ENCODE measurements at regions not wholly inside any gene's neighbourhood (a gene's known extent, or its start where the extent isn't known, plus 50 kb on each side); places are given as distances from the start of the nearest gene placed in this dataset.

DNA sequence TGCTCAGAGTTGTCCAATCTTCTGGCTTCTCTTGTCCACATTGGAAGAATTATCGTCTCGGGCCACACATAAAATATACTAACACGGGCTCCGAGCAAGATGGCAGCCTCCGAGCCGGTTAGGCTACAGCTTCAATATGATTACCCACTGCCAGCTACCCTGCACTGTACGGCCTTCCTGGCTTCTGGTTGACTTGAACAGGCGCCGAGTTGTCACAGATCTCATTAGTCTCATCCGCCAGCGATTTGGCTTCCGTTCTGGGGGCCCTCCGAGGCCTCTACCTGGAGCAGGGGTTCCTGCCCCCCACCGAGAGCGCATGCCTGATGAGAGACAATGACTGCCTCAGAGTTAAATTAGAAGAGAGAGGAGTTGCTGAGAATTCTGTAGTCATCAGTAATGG is 101.2 kb upstream of the NUDT6 start:
- intact Hi-C loops (cut with micrococcal nuclease) = no loop called here
- CTCF ChIA-PET = no interaction called here
- Histone ChIP-seq H2BK120ac (ENCODE audit: low read depth, low read length) (no peak overlapping the region), H3K14ac (replicated peaks; ENCODE audit: low read depth, low read length) (no peak overlapping the region), H2BK20ac (ENCODE audit: low read depth, low read length) (no peak overlapping the region), H3K9ac (ENCODE audit: low read depth, low read length) (no peak overlapping the region), H3K18ac (ENCODE audit: low read depth, low read length) (no peak overlapping the region), H3K9me1 (ENCODE audit: insufficient read depth, low read length) (peaks cover 3% of the 10 kb centered on the region; the same call in 1 of the 2 replicates), H4K8ac (ENCODE audit: low read depth in 2 of 2, low read length in 2 of 2) (no peak overlapping the region), H4K91ac (ENCODE audit: insufficient read depth, low read depth, low read length) (no peak overlapping the region), H3K4me2 (ENCODE audit: low read depth, low read length) (no peak overlapping the region), H3K36me3 (ENCODE audit: control insufficient read depth, insufficient read depth, low read length) (no peaks in the 10 kb centered on the region), H3K27ac (ENCODE audit: insufficient read depth, low read length) (no peak overlapping the region), H3K23ac (ENCODE audit: low read depth, low read length) (no peak overlapping the region), H2BK5ac (ENCODE audit: low read depth, low read length, poor library complexity, severe bottlenecking) (no peak overlapping the region), H3K4ac (ENCODE audit: low read depth, low read length) (no peak overlapping the region), H3K27me3 (ENCODE audit: control insufficient read depth, insufficient read depth, low read length) (no peaks in the 10 kb centered on the region), H2AK5ac (ENCODE audit: low read depth, low read length) (no peak overlapping the region), H2AFZ (replicated peaks; ENCODE audit: low read length, poor library complexity) (no peak overlapping the region), H3K9me3 (ENCODE audit: control insufficient read depth, insufficient read depth, low read length) (no peaks in the 10 kb centered on the region), H2AK9ac (replicated peaks; ENCODE audit: low read depth, low read length, poor library complexity) (no peak overlapping the region), H3K56ac (ENCODE audit: extremely low read depth, insufficient read depth, low read length) (no peak overlapping the region), H3K79me1 (ENCODE audit: low read depth in 1 of 2, low read length in 2 of 2) (no peaks in the 10 kb centered on the region; a peak in 1 of 4 replicates), H3K4me3 (ENCODE audit: insufficient read depth, low read depth, low read length) (no peak overlapping the region), H4K20me1 (ENCODE audit: insufficient read depth, low read length) (no peaks in the 10 kb centered on the region), H3K4me1 (ENCODE audit: control insufficient read depth, insufficient read depth, low read length) (peaks cover 6% of the 10 kb centered on the region; the same call in 1 of the 2 replicates), H4K5ac (ENCODE audit: low read depth, low read length) (no peak overlapping the region), H2BK15ac (ENCODE audit: low read depth, low read length) (no peak overlapping the region)
- no peak for DNase-seq
- 97% methylated on average over 11 of the region's 15 CpGs; no CpG with 5 or more reads in 1 of the 2 experiments for WGBS, 2 experiments (ENCODE audit: extremely low coverage in 2 of 2, insufficient read length in 1 of 2)
- TF ChIP-seq RFX5 (IDR thresholded peaks at IDR 0.05; ENCODE audit: low read depth, low read length) (no peak), CEBPB (IDR thresholded peaks at IDR 0.05; ENCODE audit: low read depth, low read length) (no peak), POLR2A (IDR thresholded peaks at IDR 0.05; ENCODE audit: low read depth, low read length) (no peak), RCOR1 (IDR thresholded peaks at IDR 0.05; ENCODE audit: insufficient replicate concordance, low read length) (no peak), CHD1 (IDR thresholded peaks at IDR 0.05; ENCODE audit: low read depth, low read length) (no peak), BHLHE40 (IDR thresholded peaks at IDR 0.05; ENCODE audit: low read depth, low read length) (no peak), FOS (IDR thresholded peaks at IDR 0.05; ENCODE audit: low read depth, low read length) (no peak), ELK1 (IDR thresholded peaks at IDR 0.05; ENCODE audit: borderline replicate concordance, low read depth, low read length) (no peak), SMC3 (IDR thresholded peaks at IDR 0.05; ENCODE audit: low read depth, low read length) (no peak), MAFK (IDR thresholded peaks at IDR 0.05; ENCODE audit: low read depth, low read length) (no peak), RAD21 (IDR thresholded peaks at IDR 0.05; ENCODE audit: low read length) (no peak), MXI1 (IDR thresholded peaks at IDR 0.05; ENCODE audit: borderline replicate concordance, low read depth, low read length) (no peak)
- TF ChIP-seq, protein P1, sequence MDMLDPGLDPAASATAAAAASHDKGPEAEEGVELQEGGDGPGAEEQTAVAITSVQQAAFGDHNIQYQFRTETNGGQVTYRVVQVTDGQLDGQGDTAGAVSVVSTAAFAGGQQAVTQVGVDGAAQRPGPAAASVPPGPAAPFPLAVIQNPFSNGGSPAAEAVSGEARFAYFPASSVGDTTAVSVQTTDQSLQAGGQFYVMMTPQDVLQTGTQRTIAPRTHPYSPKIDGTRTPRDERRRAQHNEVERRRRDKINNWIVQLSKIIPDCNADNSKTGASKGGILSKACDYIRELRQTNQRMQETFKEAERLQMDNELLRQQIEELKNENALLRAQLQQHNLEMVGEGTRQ (IDR thresholded peaks at IDR 0.05; ENCODE audit: low read depth, low read length) = no peak
- TF ChIP-seq, protein P2, sequence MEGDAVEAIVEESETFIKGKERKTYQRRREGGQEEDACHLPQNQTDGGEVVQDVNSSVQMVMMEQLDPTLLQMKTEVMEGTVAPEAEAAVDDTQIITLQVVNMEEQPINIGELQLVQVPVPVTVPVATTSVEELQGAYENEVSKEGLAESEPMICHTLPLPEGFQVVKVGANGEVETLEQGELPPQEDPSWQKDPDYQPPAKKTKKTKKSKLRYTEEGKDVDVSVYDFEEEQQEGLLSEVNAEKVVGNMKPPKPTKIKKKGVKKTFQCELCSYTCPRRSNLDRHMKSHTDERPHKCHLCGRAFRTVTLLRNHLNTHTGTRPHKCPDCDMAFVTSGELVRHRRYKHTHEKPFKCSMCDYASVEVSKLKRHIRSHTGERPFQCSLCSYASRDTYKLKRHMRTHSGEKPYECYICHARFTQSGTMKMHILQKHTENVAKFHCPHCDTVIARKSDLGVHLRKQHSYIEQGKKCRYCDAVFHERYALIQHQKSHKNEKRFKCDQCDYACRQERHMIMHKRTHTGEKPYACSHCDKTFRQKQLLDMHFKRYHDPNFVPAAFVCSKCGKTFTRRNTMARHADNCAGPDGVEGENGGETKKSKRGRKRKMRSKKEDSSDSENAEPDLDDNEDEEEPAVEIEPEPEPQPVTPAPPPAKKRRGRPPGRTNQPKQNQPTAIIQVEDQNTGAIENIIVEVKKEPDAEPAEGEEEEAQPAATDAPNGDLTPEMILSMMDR (conservative IDR thresholded peaks at IDR 0.05; ENCODE audit: low read depth, low read length) = no peak
- in situ Hi-C loops (cut with MboI; ENCODE audit: low sequenced_read_pairs) = no loop called here
- BruUV-seq (replicated peaks) = no TSS peak
- POLR2A ChIA-PET (ENCODE audit: unreplicated experiment) = no interaction called here
- dilution Hi-C loops (cut with HindIII; ENCODE audit: low sequenced_read_pairs, unreplicated experiment) = no loop called here
- no peak for ATAC-seq (ENCODE audit: low read depth)
